CD4-positive, alpha-beta T cell (primary cell): ENCODE measurements at regions not wholly inside any gene's neighbourhood (a gene's known extent, or its start where the extent isn't known, plus 50 kb on each side); places are given as distances from the start of the nearest gene placed in this dataset.

Experiments used
- ATAC-seq: fragments of 200-7000 bp; cut with Tn5 transposase; one replicate; pipeline ENCODE4 v1.10.0; 2022; ENCODE audit warnings: mild to moderate bottlenecking; ENCODE audit not compliant: poor library complexity
- CTCF ChIA-PET: fragments of 350-600 bp; sonication (Branson Sonifier 250); formaldehyde crosslinking; loops from one replicate; lab custom pipeline; 2021; ENCODE audit warnings: antibody characterized with exemption, inconsistent platforms; lab: Charles Lee
- POLR2A ChIA-PET: fragments of 350-600 bp; sonication (Branson Sonifier 250); formaldehyde crosslinking; loops from one replicate; lab custom pipeline; 2021; ENCODE audit warnings: antibody characterized with exemption, inconsistent platforms; lab: Charles Lee
- DNase-seq, 14 experiments: peaks; one replicate each; pipeline ENCODE4 v3.0.0-alpha.2; 2013 to 2020; ENCODE audit warnings: mixed read lengths in 2 of 14
- H3K27ac ChIP-seq, 2 donors: one replicate each; pipeline versions ENCODE4 v1.5.1 to v1.7.0; 2013; ENCODE audit warnings: low read length in 2 of 2, low read depth in 1 of 2, mild to moderate bottlenecking in 1 of 2
- H3K27me3 ChIP-seq, 2 experiments: 1 replicate in 1 of 2; 2 replicates in 1 of 2; pipeline versions ENCODE4 v1.6.1 to v1.7.0; 2013; ENCODE audit warnings: low read length in 2 of 2, control low read depth in 1 of 2, mild to moderate bottlenecking in 1 of 2, moderate library complexity in 1 of 2; ENCODE audit not compliant: insufficient read depth in 2 of 2, control insufficient read depth in 1 of 2
- H3K36me3 ChIP-seq: one replicate; pipeline ENCODE4 v1.6.1; 2013; ENCODE audit warnings: low read length, control low read depth; ENCODE audit not compliant: insufficient read depth
- H3K4me1 ChIP-seq: one replicate; pipeline ENCODE4 v1.6.1; 2013; ENCODE audit warnings: low read length, control low read depth; ENCODE audit not compliant: insufficient read depth
- H3K4me3 ChIP-seq: one replicate; pipeline ENCODE4 v1.5.1; 2013; ENCODE audit warnings: mild to moderate bottlenecking, low read length, moderate library complexity
- H3K9me3 ChIP-seq, 2 experiments: 1 replicate in 1 of 2; 2 replicates in 1 of 2; pipeline versions ENCODE4 v1.6.1 to v1.7.0; 2013; ENCODE audit warnings: low read length in 2 of 2, mild to moderate bottlenecking in 2 of 2, control low read depth in 1 of 2, moderate library complexity in 1 of 2; ENCODE audit not compliant: control insufficient read depth in 1 of 2, insufficient read depth in 1 of 2
- H3K27ac Mint-ChIP-seq: one replicate; pipeline ENCODE4 v1.8.0; 2020; ENCODE audit warnings: mixed read lengths
- H3K27me3 Mint-ChIP-seq: one replicate; pipeline ENCODE4 v1.8.0; 2021; ENCODE audit warnings: mixed read lengths
- H3K36me3 Mint-ChIP-seq: one replicate; pipeline ENCODE4 v1.8.0; 2021; ENCODE audit warnings: low read depth, mixed read lengths
- H3K4me1 Mint-ChIP-seq: one replicate; pipeline ENCODE4 v1.8.0; 2021; ENCODE audit warnings: low read depth, mixed read lengths
- H3K4me3 Mint-ChIP-seq: one replicate; pipeline ENCODE4 v1.8.0; 2020; ENCODE audit warnings: mild to moderate bottlenecking, mixed read lengths
- H3K9me3 Mint-ChIP-seq: one replicate; pipeline ENCODE4 v1.8.0; 2020; ENCODE audit warnings: mixed read lengths
- CTCF ChIP-seq: fragments of 200-600 bp; IDR thresholded peaks from one replicate; pipeline ENCODE4 v1.8.0; 2022; ENCODE audit warnings: antibody characterized with exemption, mild to moderate bottlenecking
- intact Hi-C, 2 experiments: fragments of 100-400 bp; cut with DNase I in 1 of 2; cut with micrococcal nuclease in 1 of 2; formaldehyde crosslinking; loops; one replicate each; pipeline versions ENCODE4 v1.15.1 to v1.9.0; 2023 to 2025; cut with DNase I, micrococcal nuclease

DNA sequence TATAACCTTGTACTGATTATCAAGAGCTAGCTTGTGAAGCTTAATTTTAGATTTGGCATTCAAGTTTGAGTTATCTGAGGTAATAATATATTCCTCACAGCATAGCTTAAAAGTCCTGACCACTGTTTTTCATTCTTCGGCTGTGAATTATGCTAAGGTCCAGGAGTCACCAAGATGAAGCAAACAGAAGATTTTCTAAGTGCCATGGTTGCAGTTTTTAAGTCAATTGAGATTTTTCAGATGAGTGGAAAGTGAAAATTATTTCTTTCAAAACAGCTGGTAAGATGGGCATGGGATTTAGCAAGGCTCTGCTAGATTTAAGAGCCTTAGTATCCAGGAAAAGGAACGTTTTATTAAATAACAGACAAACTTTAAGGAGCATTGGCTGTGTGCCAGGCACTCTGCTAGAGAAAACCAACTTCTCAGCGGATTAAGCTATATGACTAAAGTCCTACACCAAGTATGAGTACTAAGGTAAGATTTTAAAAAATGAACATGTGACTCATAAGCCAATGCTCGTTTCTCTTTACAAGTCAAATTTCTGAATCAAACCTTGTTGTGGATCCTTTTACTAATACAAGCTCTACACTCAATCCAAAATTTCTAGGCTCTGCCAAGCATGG lies 149.9 kb upstream of the IL15 start:
- Histone ChIP-seq H3K27me3 (no peaks in the 10 kb centered on the region), H3K27ac (no peak overlapping the region), H3K9me3 (peaks cover 9 to 14% of the 10 kb centered on the region in 2 experiments), H3K4me1 (no peaks in the 10 kb centered on the region), H3K4me3 (no peak overlapping the region), H3K36me3 (no peaks in the 10 kb centered on the region)
- ChIA-PET CTCF (interaction anchor here (1.2 kb wide), 1 partner anchor 17 kb away, joined by 3 read pairs; no protein-coding TSS in a partner anchor), POLR2A (no interaction called here)
- Mint-ChIP-seq H3K4me3 (no peak overlapping the region), H3K27me3 (peaks cover 4% of the 10 kb centered on the region), H3K9me3 (peaks cover 5% of the 10 kb centered on the region), H3K4me1 (no peaks in the 10 kb centered on the region), H3K36me3 (no peaks in the 10 kb centered on the region), H3K27ac (no peak overlapping the region)
- intact Hi-C loops = no loop called here
- ATAC-seq = no peak
- TF ChIP-seq CTCF = no peak
- no peak for DNase-seq

GRCh38 chr4:141497627-141498026 lies 138.8 kb upstream of the IL15 start:
- H3K4me1 Mint-ChIP-seq = no peaks in the 10 kb centered on the region
- ATAC-seq (no peak), DNase-seq (no peak)
- no peaks in the 10 kb centered on the region for H3K36me3 Mint-ChIP-seq
- no peaks in the 10 kb centered on the region for H3K27me3 ChIP-seq
- no peaks in the 10 kb centered on the region for H3K36me3 ChIP-seq
- H3K27ac Mint-ChIP-seq = no peak overlapping the region
- H3K4me3 ChIP-seq = no peak overlapping the region
- CTCF ChIA-PET = no interaction called here
- no peaks in the 10 kb centered on the region for H3K9me3 Mint-ChIP-seq
- no peak for TF ChIP-seq CTCF
- POLR2A ChIA-PET = no interaction called here
- H3K4me3 Mint-ChIP-seq = no peak overlapping the region
- H3K9me3 ChIP-seq = no peaks in the 10 kb centered on the region
- H3K27ac ChIP-seq = no peak overlapping the region
- H3K27me3 Mint-ChIP-seq = no peaks in the 10 kb centered on the region
- intact Hi-C loops = no loop called here
- no peaks in the 10 kb centered on the region for H3K4me1 ChIP-seq

GRCh38 chr4:141499261-141499853 lies 137.0 kb upstream of the IL15 start:
- CTCF ChIA-PET = no interaction called here
- no peak for TF ChIP-seq CTCF
- Histone ChIP-seq H3K4me1 (no peaks in the 10 kb centered on the region), H3K4me3 (no peak overlapping the region), H3K9me3 (no peaks in the 10 kb centered on the region), H3K27me3 (no peaks in the 10 kb centered on the region), H3K36me3 (no peaks in the 10 kb centered on the region), H3K27ac (no peak overlapping the region)
- POLR2A ChIA-PET = no interaction called here
- Mint-ChIP-seq H3K27ac (no peak overlapping the region), H3K4me1 (no peaks in the 10 kb centered on the region), H3K9me3 (no peaks in the 10 kb centered on the region), H3K36me3 (no peaks in the 10 kb centered on the region), H3K27me3 (no peaks in the 10 kb centered on the region), H3K4me3 (no peak overlapping the region)
- DNase-seq (no peak), ATAC-seq (no peak)
- intact Hi-C loops = no loop called here
